PC-9 (cell line): ENCODE measurements at regions not wholly inside any gene's neighbourhood (a gene's known extent, or its start where the extent isn't known, plus 50 kb on each side); places are given as distances from the start of the nearest gene placed in this dataset.

Experiments
- BruUV-seq: library from RNA; stranded (reverse); fragments of 400-500 nt; replicated peaks from 2 replicates; lab custom pipeline; 2021; lab: Mats Ljungman, UMichigan
- CTCF ChIA-PET: fragments of 300-600 bp; sonication (Branson Sonifier 250); formaldehyde crosslinking; loops from one replicate; lab custom pipeline; 2022; ENCODE audit warnings: antibody characterized with exemption; lab: Charles Lee
- POLR2A ChIA-PET: fragments of 300-600 bp; sonication (Branson Sonifier 250); formaldehyde crosslinking; loops from one replicate; lab custom pipeline; 2022; ENCODE audit warnings: antibody characterized with exemption; ENCODE audit not compliant: unreplicated experiment; lab: Charles Lee
- DNase-seq, 2 experiments: peaks; one replicate each; pipeline versions ENCODE4 v3.0.0 to v3.0.0-alpha.2; 2015 to 2022; ENCODE audit warnings: mixed read lengths in 1 of 2
- H2AFZ ChIP-seq: fragments of 200-600 bp; sonication (generic); 2 replicates; pipeline ENCODE4 v1.8.1; 2017; ENCODE audit warnings: antibody characterized with exemption
- H3F3A ChIP-seq: fragments of 200-600 bp; sonication (generic); 2 replicates; pipeline ENCODE4 v1.8.1; 2017; ENCODE audit warnings: antibody characterized with exemption, mild to moderate bottlenecking, low read depth; ENCODE audit not compliant: insufficient read depth
- H3K27ac ChIP-seq: fragments of 200-600 bp; sonication (generic); 2 replicates; pipeline ENCODE4 v1.6.1; 2016; ENCODE audit warnings: mixed run types
- H3K27me3 ChIP-seq: fragments of 200-600 bp; sonication (generic); 2 replicates; pipeline ENCODE4 v1.6.1; 2016; ENCODE audit warnings: low read depth, mixed run types; ENCODE audit not compliant: insufficient read depth
- H3K36me3 ChIP-seq: fragments of 200-600 bp; sonication (generic); 2 replicates; pipeline ENCODE4 v1.6.1; 2016; ENCODE audit warnings: low read depth, mixed run types
- H3K4me1 ChIP-seq: fragments of 200-600 bp; sonication (generic); replicated peaks from 2 replicates; pipeline ENCODE4 v1.6.1; 2016; ENCODE audit warnings: mixed run types; ENCODE audit not compliant: insufficient read depth
- H3K4me2 ChIP-seq: fragments of 200-600 bp; sonication (generic); 2 replicates; pipeline ENCODE4 v1.6.1; 2017; ENCODE audit warnings: mixed run types
- H3K4me3 ChIP-seq: fragments of 200-600 bp; sonication (generic); 2 replicates; pipeline ENCODE4 v1.6.1; 2016; ENCODE audit warnings: mixed run types
- H3K79me2 ChIP-seq: fragments of 200-600 bp; sonication (generic); 2 replicates; pipeline ENCODE4 v1.6.1; 2017; ENCODE audit warnings: low read depth, mixed run types
- H3K9me2 ChIP-seq: fragments of 200-600 bp; sonication (generic); 2 replicates; pipeline ENCODE4 v1.8.1; 2017; ENCODE audit warnings: mild to moderate bottlenecking; ENCODE audit not compliant: insufficient read depth
- H3K9me3 ChIP-seq: fragments of 200-600 bp; sonication (generic); 2 replicates; pipeline ENCODE4 v1.8.1; 2016; ENCODE audit warnings: low read depth; ENCODE audit not compliant: insufficient read depth
- H4K20me1 ChIP-seq: fragments of 200-600 bp; sonication (generic); 2 replicates; pipeline ENCODE4 v1.8.1; 2017; ENCODE audit not compliant: insufficient read depth
- CTCF ChIP-seq: fragments of 200-600 bp; sonication (generic); conservative IDR thresholded peaks from 2 replicates; pipeline ENCODE4 v1.6.1; 2017; ENCODE audit warnings: mixed run types, antibody characterized with exemption, mild to moderate bottlenecking, moderate library complexity
- EZH2 ChIP-seq: fragments of 200-600 bp; sonication (generic); IDR thresholded peaks from 2 replicates; pipeline ENCODE4 v1.8.0; 2017; ENCODE audit warnings: antibody characterized with exemption, low read depth
- intact Hi-C: fragments of 100-400 bp; cut with micrococcal nuclease; formaldehyde crosslinking; loops from one replicate; pipeline ENCODE4 v1.10.0; 2022; ENCODE audit not compliant: unreplicated experiment

GRCh38 chr7:153504288-153505075 is 547.7 kb upstream of the DPP6 start:
- no TSS peak for BruUV-seq

GRCh38 chr7:153507885-153508284 is 544.3 kb upstream of the DPP6 start:
- Histone ChIP-seq H3K4me1 (no peaks in the 10 kb centered on the region), H3K79me2 (no peaks in the 10 kb centered on the region), H3K9me2 (no peaks in the 10 kb centered on the region), H2AFZ (no peak overlapping the region), H3K36me3 (no peaks in the 10 kb centered on the region), H3F3A (no peaks in the 10 kb centered on the region), H3K27ac (no peak overlapping the region), H4K20me1 (no peaks in the 10 kb centered on the region), H3K27me3 (peaks cover 2% of the 10 kb centered on the region), H3K4me3 (no peak overlapping the region), H3K4me2 (no peak overlapping the region), H3K9me3 (no peaks in the 10 kb centered on the region)
- intact Hi-C loops, result no loop called here
- DNase-seq, result no peak
- ChIA-PET POLR2A (no interaction called here), CTCF (no interaction called here)
- BruUV-seq, result no TSS peak
- no peak for TF ChIP-seq EZH2
- no peak for TF ChIP-seq CTCF

More at GRCh38 chr7:153504288-153505075, 547.7 kb upstream of the DPP6 start:
- no peaks in the 10 kb centered on the region for H3F3A ChIP-seq
- POLR2A ChIA-PET, result no interaction called here
- H3K27ac ChIP-seq, result no peak overlapping the region
- no peaks in the 10 kb centered on the region for H4K20me1 ChIP-seq
- CTCF ChIA-PET, result no interaction called here
- intact Hi-C loops, result no loop called here
- no peak for DNase-seq
- no peak overlapping the region for H3K4me3 ChIP-seq
- TF ChIP-seq CTCF (no peak), EZH2 (no peak)
- no peaks in the 10 kb centered on the region for H3K4me1 ChIP-seq
- no peaks in the 10 kb centered on the region for H3K36me3 ChIP-seq
- no peaks in the 10 kb centered on the region; the same call in 1 of the 2 replicates for H3K27me3 ChIP-seq
- no peaks in the 10 kb centered on the region for H3K9me2 ChIP-seq
- no peak overlapping the region for H2AFZ ChIP-seq
- H3K4me2 ChIP-seq, result no peak overlapping the region
- H3K9me3 ChIP-seq, result no peaks in the 10 kb centered on the region
- H3K79me2 ChIP-seq, result no peaks in the 10 kb centered on the region

GRCh38 chr7:153509768-153510167 is 542.4 kb upstream of the DPP6 start:
- H4K20me1 ChIP-seq, result no peaks in the 10 kb centered on the region
- H3F3A ChIP-seq, result no peaks in the 10 kb centered on the region
- ChIA-PET CTCF (no interaction called here), POLR2A (no interaction called here)
- H3K36me3 ChIP-seq, result no peaks in the 10 kb centered on the region
- intact Hi-C loops, result no loop called here
- no peaks in the 10 kb centered on the region for H3K79me2 ChIP-seq
- no peak overlapping the region for H3K4me2 ChIP-seq
- no TSS peak for BruUV-seq
- no peaks in the 10 kb centered on the region for H3K4me1 ChIP-seq
- H2AFZ ChIP-seq, result no peak overlapping the region
- no peak overlapping the region for H3K4me3 ChIP-seq
- no peak overlapping the region for H3K27ac ChIP-seq
- no peaks in the 10 kb centered on the region for H3K9me3 ChIP-seq
- TF ChIP-seq CTCF (no peak), EZH2 (no peak)
- no peaks in the 10 kb centered on the region for H3K9me2 ChIP-seq
- DNase-seq, result no peak
- peaks cover 13% of the 10 kb centered on the region for H3K27me3 ChIP-seq
